Karpas-422 (cell line): ENCODE measurements at regions not wholly inside any gene's neighbourhood (a gene's known extent, or its start where the extent isn't known, plus 50 kb on each side); places are given as distances from the start of the nearest gene placed in this dataset.
"Not testable (repeated sequence)": the region's sequence is repeated elsewhere in the genome, so short reads cannot be mapped to it uniquely, and the experiment has no call there.

Experiments
- DNase-seq: peaks from one replicate; pipeline ENCODE4 v3.0.0-alpha.2; 2015
- H2AFZ ChIP-seq: fragments of 200-600 bp; sonication (generic); 2 replicates; pipeline ENCODE4 v1.6.1; 2014; ENCODE audit warnings: antibody characterized with exemption, low read length, mixed read lengths
- H3K27ac ChIP-seq: fragments of 200-600 bp; sonication (generic); 2 replicates; pipeline ENCODE4 v1.5.1; 2014; ENCODE audit warnings: mild to moderate bottlenecking, low read length, moderate library complexity
- H3K27me3 ChIP-seq: fragments of 200-600 bp; sonication (generic); 2 replicates; pipeline ENCODE4 v1.6.1; 2014; ENCODE audit warnings: low read length, mixed read lengths
- H3K36me3 ChIP-seq: fragments of 200-600 bp; sonication (generic); 2 replicates; pipeline ENCODE4 v1.6.1; 2014; ENCODE audit warnings: low read length, mixed read lengths; ENCODE audit not compliant: insufficient read depth
- H3K4me1 ChIP-seq: fragments of 200-600 bp; sonication (generic); 2 replicates; pipeline ENCODE4 v1.6.1; 2014; ENCODE audit warnings: mild to moderate bottlenecking, low read length, mixed read lengths
- H3K4me2 ChIP-seq: fragments of 200-600 bp; sonication (generic); 2 replicates; pipeline ENCODE4 v1.6.1; 2014; ENCODE audit warnings: low read length, low read depth, mild to moderate bottlenecking; ENCODE audit not compliant: poor library complexity, severe bottlenecking
- H3K4me3 ChIP-seq: fragments of 200-600 bp; sonication (generic); 2 replicates; pipeline ENCODE4 v1.5.1; 2014; ENCODE audit warnings: mild to moderate bottlenecking, antibody characterized with exemption, low read length, mixed read lengths
- H3K79me2 ChIP-seq: fragments of 200-600 bp; sonication (generic); 2 replicates; pipeline ENCODE4 v1.6.1; 2014; ENCODE audit warnings: mild to moderate bottlenecking, low read length, mixed read lengths
- H3K9ac ChIP-seq: fragments of 200-600 bp; sonication (generic); 2 replicates; pipeline ENCODE4 v1.6.0; 2014; ENCODE audit warnings: low read length
- H3K9me2 ChIP-seq: fragments of 200-600 bp; sonication (generic), shearing (Covaris generic); replicated peaks from 2 replicates; pipeline ENCODE4 v1.6.0; 2014; ENCODE audit warnings: mild to moderate bottlenecking, low read length, moderate library complexity; ENCODE audit not compliant: insufficient read depth
- H3K9me3 ChIP-seq: fragments of 300-700, 200-600 bp; sonication (generic); 2 replicates; pipeline ENCODE4 v1.6.1; 2014; ENCODE audit warnings: low read length, mixed read lengths
- H4K20me1 ChIP-seq: fragments of 200-600 bp; sonication (generic); 2 replicates; pipeline ENCODE4 v1.6.1; 2014; ENCODE audit warnings: mild to moderate bottlenecking, antibody characterized with exemption, low read length, low read depth; ENCODE audit not compliant: insufficient read depth

GRCh38 chr6:169101036-169101805, 152.4 kb downstream of the THBS2 start:
- Histone ChIP-seq H3K4me3 (no peak overlapping the region), H3K36me3 (no peaks in the 10 kb centered on the region), H3K4me2 (no peak overlapping the region), H3K9me2 (no peaks in the 10 kb centered on the region), H4K20me1 (no peaks in the 10 kb centered on the region), H3K79me2 (no peaks in the 10 kb centered on the region), H3K9ac (no peak overlapping the region), H3K9me3 (no peaks in the 10 kb centered on the region), H3K27ac (no peak overlapping the region), H3K4me1 (peaks cover 4% of the 10 kb centered on the region), H3K27me3 (no peaks in the 10 kb centered on the region), H2AFZ (no peak overlapping the region)
- DNase-seq: no peak

GRCh38 chr6:169099411-169100202, 154.0 kb downstream of the THBS2 start:
- Histone ChIP-seq H3K4me2 (no peak overlapping the region), H3K9ac (no peak overlapping the region), H3K27ac (no peak overlapping the region), H3K4me1 (peaks cover 9% of the 10 kb centered on the region), H2AFZ (no peak overlapping the region), H3K27me3 (no peaks in the 10 kb centered on the region), H3K9me3 (no peaks in the 10 kb centered on the region), H3K36me3 (no peaks in the 10 kb centered on the region), H3K4me3 (no peak overlapping the region), H4K20me1 (no peaks in the 10 kb centered on the region), H3K79me2 (no peaks in the 10 kb centered on the region), H3K9me2 (no peaks in the 10 kb centered on the region)
- no peak for DNase-seq

DNA sequence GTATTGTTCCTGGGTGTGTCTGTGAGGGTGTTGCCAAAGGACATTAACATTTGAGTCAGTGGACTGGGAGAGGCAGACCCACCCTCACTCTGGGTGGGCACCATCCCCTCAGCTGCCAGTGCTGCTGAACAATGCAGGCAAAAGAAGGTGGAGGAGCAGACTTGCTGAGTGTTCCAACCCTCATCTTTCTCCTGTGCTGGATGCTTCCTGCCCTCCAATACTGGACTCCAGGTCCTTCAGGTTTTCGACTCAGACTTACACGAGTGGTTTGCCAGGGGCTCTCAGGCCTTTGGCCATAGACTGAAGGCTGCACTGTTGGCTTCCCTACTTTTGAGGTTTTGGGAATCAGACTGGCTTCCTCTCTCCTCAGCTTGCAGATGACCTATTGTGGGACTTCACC, 155.0 kb downstream of the THBS2 start:
- not testable (repeated sequence) for H3K9ac ChIP-seq, H3K4me1 ChIP-seq, H3K4me2 ChIP-seq, H3K27me3 ChIP-seq, H4K20me1 ChIP-seq, H3K4me3 ChIP-seq, H2AFZ ChIP-seq, H3K27ac ChIP-seq, H3K36me3 ChIP-seq, H3K79me2 ChIP-seq, DNase-seq, H3K9me3 ChIP-seq, H3K9me2 ChIP-seq

GRCh38 chr6:169098116-169098515, 155.5 kb downstream of the THBS2 start:
- H4K20me1 ChIP-seq: no peaks in the 10 kb centered on the region
- H3K9ac ChIP-seq: no peak overlapping the region
- no peak overlapping the region for H2AFZ ChIP-seq
- H3K9me3 ChIP-seq: no peaks in the 10 kb centered on the region
- peaks cover 9% of the 10 kb centered on the region for H3K4me1 ChIP-seq
- H3K79me2 ChIP-seq: no peaks in the 10 kb centered on the region
- DNase-seq: no peak
- no peaks in the 10 kb centered on the region for H3K9me2 ChIP-seq
- H3K4me3 ChIP-seq: no peak overlapping the region
- no peaks in the 10 kb centered on the region for H3K27me3 ChIP-seq
- H3K36me3 ChIP-seq: no peaks in the 10 kb centered on the region
- H3K4me2 ChIP-seq: no peak overlapping the region
- no peak overlapping the region for H3K27ac ChIP-seq

DNA sequence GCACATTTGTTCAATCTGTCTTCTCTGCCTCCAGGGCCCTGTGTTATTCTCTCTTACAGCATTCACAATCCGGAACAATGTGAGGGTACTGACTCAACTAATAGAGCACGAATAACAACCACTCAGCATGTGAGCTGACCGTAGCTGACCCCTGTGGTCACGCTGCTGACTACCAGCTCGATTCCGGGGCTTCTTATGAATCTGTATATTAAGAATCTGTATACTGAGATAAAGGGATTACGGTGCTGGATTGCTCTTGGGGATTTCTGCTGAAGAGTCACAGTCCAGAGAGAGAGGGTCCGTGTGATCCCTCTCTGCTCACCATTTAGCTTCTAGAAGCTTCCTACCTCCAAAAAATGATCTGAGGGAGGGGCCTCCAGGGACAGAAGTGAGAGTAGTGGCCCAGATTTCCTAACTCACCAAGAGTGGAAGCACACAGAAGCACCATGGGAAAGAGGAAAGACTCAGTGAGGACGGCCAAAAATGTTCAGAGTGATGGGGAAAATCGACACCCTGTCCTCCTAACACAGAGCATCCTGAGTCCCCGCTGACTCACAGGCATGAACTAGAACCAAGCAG, 156.2 kb downstream of the THBS2 start:
- Histone ChIP-seq H3K27ac (no peak overlapping the region), H3K9ac (no peak overlapping the region), H3K79me2 (no peaks in the 10 kb centered on the region), H3K36me3 (no peaks in the 10 kb centered on the region), H3K9me2 (no peaks in the 10 kb centered on the region), H3K9me3 (no peaks in the 10 kb centered on the region), H3K4me3 (no peak overlapping the region), H4K20me1 (no peaks in the 10 kb centered on the region), H3K4me2 (no peak overlapping the region), H2AFZ (no peak overlapping the region), H3K27me3 (no peaks in the 10 kb centered on the region), H3K4me1 (peaks cover 9% of the 10 kb centered on the region)
- DNase-seq: no peak

- Histone ChIP-seq H3K79me2 (no peaks in the 10 kb centered on the region), H3K4me3 (no peak overlapping the region), H3K4me1 (peaks cover 9% of the 10 kb centered on the region), H3K27ac (no peak overlapping the region), H2AFZ (no peak overlapping the region), H4K20me1 (no peaks in the 10 kb centered on the region), H3K9me3 (no peaks in the 10 kb centered on the region), H3K36me3 (no peaks in the 10 kb centered on the region), H3K4me2 (no peak overlapping the region), H3K27me3 (no peaks in the 10 kb centered on the region), H3K9me2 (no peaks in the 10 kb centered on the region), H3K9ac (no peak overlapping the region)
- DNase-seq: no peak
These were observed 157.3 kb downstream of the THBS2 start for GRCh38 chr6:169096388-169096787.

DNA sequence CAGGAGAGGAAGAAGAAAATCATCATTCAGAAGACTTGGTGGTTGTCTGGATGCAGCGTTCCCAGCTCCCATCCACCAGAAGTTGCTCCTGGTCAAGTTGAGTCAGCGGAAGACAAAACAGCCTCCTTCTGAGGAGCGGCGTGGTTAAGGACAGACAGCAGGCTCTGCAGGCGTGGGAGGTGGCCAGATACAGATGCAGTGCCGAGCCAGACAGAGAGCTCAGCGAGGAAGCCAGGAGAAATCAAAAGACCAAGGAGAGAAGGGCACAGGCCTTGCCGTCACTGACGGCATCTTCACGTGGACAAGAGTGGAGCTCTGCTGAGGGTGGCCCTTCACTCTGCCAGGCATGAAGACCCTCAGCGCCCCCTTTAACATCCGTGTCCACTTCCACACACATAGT, 158.5 kb downstream of the THBS2 start:
- DNase-seq: no peak
- Histone ChIP-seq H3K4me2 (no peak overlapping the region), H3K9me3 (no peaks in the 10 kb centered on the region; the same call in 1 of the 2 replicates), H4K20me1 (no peaks in the 10 kb centered on the region), H3K9me2 (no peaks in the 10 kb centered on the region), H3K4me1 (peaks cover 9% of the 10 kb centered on the region), H3K27me3 (no peaks in the 10 kb centered on the region), H3K36me3 (no peaks in the 10 kb centered on the region), H3K4me3 (no peak overlapping the region), H3K79me2 (no peaks in the 10 kb centered on the region), H2AFZ (no peak overlapping the region), H3K9ac (no peak overlapping the region), H3K27ac (no peak overlapping the region)

- Histone ChIP-seq H2AFZ (no peak overlapping the region), H3K9me3 (no peaks in the 10 kb centered on the region; the same call in 1 of the 2 replicates), H3K4me3 (no peak overlapping the region), H3K36me3 (no peaks in the 10 kb centered on the region), H3K4me1 (peaks cover 9% of the 10 kb centered on the region), H3K27me3 (no peaks in the 10 kb centered on the region), H3K9ac (no peak overlapping the region), H3K79me2 (no peaks in the 10 kb centered on the region), H3K9me2 (no peaks in the 10 kb centered on the region), H3K4me2 (no peak overlapping the region), H3K27ac (no peak overlapping the region), H4K20me1 (no peaks in the 10 kb centered on the region)
- DNase-seq: no peak
These were observed 159.1 kb downstream of the THBS2 start for GRCh38 chr6:169094552-169094950.
